ENCODE measurements at regions not wholly inside any gene's neighbourhood (a gene's known extent, or its start where the extent isn't known, plus 50 kb on each side); places are given as distances from the start of the nearest gene placed in this dataset.

DNA sequence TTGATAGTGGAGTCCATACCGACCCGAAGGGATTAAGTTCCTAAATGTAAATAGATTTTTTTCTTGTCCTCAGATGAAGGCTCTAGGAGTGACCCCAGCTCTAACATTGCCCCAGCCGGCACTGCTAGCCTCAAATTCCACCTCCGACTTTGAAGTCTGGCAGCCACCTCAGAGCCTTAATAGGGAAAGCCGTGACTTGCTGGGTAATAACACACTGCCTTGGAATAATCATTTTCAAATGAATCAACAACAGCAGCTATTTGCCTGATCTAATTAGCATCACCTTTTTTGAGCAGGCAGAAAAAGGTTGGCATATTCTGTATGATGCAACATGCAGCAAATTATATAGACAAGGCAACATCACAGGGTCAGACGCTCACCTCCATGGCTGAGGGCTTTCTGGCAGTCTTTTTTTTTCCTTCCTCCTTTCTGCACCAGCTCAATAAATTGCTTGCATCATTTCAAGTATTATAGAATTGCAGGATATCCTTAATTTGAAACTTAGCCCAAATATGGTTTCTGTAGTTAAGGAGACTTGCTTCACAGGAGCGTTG is 276.5 kb upstream of the ATP5MC3 start:
- POLR2A ChIA-PET: no interaction called here
- DNase-seq (ENCODE audit: low read depth, low spot score): no peak
- CTCF ChIA-PET: no interaction called here
- TF ChIP-seq, protein P1, sequence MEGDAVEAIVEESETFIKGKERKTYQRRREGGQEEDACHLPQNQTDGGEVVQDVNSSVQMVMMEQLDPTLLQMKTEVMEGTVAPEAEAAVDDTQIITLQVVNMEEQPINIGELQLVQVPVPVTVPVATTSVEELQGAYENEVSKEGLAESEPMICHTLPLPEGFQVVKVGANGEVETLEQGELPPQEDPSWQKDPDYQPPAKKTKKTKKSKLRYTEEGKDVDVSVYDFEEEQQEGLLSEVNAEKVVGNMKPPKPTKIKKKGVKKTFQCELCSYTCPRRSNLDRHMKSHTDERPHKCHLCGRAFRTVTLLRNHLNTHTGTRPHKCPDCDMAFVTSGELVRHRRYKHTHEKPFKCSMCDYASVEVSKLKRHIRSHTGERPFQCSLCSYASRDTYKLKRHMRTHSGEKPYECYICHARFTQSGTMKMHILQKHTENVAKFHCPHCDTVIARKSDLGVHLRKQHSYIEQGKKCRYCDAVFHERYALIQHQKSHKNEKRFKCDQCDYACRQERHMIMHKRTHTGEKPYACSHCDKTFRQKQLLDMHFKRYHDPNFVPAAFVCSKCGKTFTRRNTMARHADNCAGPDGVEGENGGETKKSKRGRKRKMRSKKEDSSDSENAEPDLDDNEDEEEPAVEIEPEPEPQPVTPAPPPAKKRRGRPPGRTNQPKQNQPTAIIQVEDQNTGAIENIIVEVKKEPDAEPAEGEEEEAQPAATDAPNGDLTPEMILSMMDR (IDR thresholded peaks at IDR 0.05; ENCODE audit: insufficient read depth, low read length, missing control alignments): no peak
- H3K4me3 ChIP-seq (ENCODE audit: low read depth, low read length): no peak overlapping the region

DNA sequence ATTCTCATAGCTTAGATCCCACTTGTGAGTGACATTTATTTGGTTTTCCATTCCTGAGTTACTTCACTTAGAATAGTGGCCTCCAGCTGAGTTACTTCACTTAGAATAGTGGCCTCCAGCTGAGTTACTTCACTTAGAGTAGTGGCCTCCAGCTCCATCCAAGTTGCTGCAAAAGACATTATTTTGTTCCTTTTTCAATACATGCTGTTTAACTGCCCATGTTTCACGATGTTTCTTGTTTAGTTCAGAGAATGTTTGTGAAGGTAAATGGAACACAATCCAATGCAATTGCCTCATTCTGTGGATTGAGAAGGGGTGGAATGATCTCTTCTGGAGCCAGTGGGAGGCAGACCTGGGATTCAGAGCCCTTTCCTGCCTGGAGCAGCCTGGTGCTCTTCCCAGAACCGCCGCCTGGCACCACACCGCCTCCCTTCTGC is 273.5 kb upstream of the ATP5MC3 start:
- no peak for DNase-seq (ENCODE audit: low read depth, low spot score)
- ChIA-PET CTCF (no interaction called here), POLR2A (no interaction called here)
- TF ChIP-seq, protein P1 (IDR thresholded peaks at IDR 0.05; ENCODE audit: insufficient read depth, low read length, missing control alignments): no peak
- no peak overlapping the region for H3K4me3 ChIP-seq (ENCODE audit: low read depth, low read length)

DNA sequence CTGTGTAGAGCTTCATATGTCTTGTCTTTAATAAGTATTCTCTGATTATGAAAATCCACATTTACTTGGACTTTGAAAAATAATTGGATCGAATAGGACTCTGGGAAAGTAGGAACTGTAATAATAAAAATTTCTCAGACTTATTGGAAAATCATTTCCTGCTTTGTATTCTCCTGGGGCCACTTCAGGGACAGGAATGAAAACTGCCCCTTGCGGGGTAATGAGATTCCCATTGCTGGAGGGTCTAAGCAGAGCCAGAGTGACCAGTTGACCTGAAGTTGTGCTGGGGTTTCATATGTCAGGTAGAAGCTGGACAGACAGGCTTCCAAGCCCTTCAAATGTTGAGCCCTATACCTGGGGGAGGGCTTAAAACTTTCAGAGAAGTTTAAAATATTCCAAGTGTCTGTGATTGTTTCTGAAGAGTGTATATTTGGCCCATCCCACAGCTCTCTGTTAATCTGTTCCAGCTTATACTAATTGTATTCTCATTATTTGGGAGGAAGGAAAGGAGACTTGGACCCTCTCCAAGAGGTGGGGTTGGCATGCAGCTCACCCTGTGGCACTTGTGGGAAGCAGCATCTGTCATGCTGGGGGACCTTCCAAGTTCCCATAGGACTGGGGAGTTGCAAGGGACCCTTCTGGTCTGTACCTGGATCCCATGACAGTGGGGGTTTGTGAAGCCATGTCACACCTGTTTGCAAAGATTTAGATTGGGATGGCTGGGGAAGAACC is 268.7 kb upstream of the ATP5MC3 start:
- ChIA-PET POLR2A (no interaction called here), CTCF (no interaction called here)
- TF ChIP-seq, protein P1 (IDR thresholded peaks at IDR 0.05; ENCODE audit: insufficient read depth, low read length, missing control alignments): no peak
- H3K4me3 ChIP-seq (ENCODE audit: low read depth, low read length): no peak overlapping the region
- no peak for DNase-seq (ENCODE audit: low read depth, low spot score)

DNA sequence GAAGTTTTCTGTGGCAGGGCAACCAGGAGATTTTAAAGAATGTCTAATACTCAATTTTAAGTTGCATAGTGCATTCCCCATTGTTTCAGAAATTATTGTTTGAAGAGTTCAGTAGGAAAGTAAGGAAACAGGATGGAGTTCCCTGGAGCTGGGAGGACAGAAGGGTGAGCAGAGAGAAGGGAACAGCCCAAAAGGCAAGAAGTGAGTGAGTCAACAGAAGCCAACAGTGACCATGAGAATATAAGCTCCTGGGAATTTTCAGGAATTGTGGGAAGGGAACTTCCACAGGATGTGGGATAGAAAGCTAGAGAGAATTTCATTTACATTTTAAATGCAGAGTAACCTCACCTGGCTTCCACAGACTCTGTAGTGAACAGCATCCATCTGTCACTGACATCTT is 268.1 kb upstream of the ATP5MC3 start:
- CTCF ChIA-PET: no interaction called here
- H3K4me3 ChIP-seq (ENCODE audit: low read depth, low read length): no peak overlapping the region
- no peak for DNase-seq (ENCODE audit: low read depth, low spot score)
- TF ChIP-seq, protein P1 (IDR thresholded peaks at IDR 0.05; ENCODE audit: insufficient read depth, low read length, missing control alignments): no peak
- POLR2A ChIA-PET: no interaction called here

DNA sequence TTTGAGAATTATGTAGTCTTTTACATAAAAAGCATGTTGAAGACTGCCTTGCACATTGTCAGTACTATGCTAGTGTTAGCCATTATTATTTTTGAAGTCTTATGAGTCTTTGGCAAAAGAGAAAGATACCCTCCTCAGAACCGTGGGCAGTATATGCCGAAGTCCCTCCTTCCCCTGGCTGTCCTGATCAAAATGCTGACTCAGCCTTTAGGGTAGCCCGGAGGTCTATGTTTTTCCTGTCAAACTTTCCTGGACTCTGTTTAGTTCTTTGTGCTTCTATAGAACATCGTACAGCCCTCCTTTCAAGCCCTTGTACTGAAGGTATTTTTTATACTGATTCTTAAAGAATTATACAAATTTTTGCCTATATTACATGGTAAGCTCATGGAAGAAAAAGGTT is 264.7 kb upstream of the ATP5MC3 start:
- CTCF ChIA-PET: no interaction called here
- TF ChIP-seq, protein P1 (IDR thresholded peaks at IDR 0.05; ENCODE audit: insufficient read depth, low read length, missing control alignments): no peak
- no peak for DNase-seq (ENCODE audit: low read depth, low spot score)
- no peak overlapping the region for H3K4me3 ChIP-seq (ENCODE audit: low read depth, low read length)
- POLR2A ChIA-PET: no interaction called here

DNA sequence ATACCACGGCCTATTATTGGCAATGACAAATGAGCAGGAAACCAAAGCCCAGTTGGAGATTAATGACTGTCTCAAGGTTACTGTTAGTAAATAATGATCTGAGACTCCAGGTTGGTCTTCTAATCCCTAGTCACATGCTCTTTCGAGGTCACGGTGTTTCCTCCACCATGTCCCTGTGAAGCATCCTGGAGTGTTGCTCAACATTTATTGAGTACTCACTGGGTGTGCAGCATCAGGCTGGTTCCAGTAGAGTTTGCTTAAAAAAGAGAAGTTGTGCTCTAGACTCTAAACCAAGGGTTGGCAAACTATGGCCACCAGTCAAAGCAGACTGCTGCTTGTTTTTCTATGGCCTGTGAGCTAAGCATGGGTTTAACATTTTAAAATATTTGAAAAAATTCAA is 263.8 kb upstream of the ATP5MC3 start:
- TF ChIP-seq, protein P1 (IDR thresholded peaks at IDR 0.05; ENCODE audit: insufficient read depth, low read length, missing control alignments): no peak

More for the DNA sequence above, 263.8 kb upstream of the ATP5MC3 start:
- no peak for DNase-seq (ENCODE audit: low read depth, low spot score)
- H3K4me3 ChIP-seq (ENCODE audit: low read depth, low read length): no peak overlapping the region
- CTCF ChIA-PET: no interaction called here
- POLR2A ChIA-PET: no interaction called here

All from AG04449 (cell line).